ENCODE measurements at regions not wholly inside any gene's neighbourhood (a gene's known extent, or its start where the extent isn't known, plus 50 kb on each side); places are given as distances from the start of the nearest gene placed in this dataset.
"Not testable (repeated sequence)": the region's sequence is repeated elsewhere in the genome, so short reads cannot be mapped to it uniquely, and the experiment has no call there.

GRCh38 chr6:103538381-103538780 is 1321.3 kb downstream of the HACE1 start:
- POLR2A ChIA-PET: no interaction called here
- CTCF ChIA-PET: no interaction called here

- POLR2A ChIA-PET: no interaction called here
- CTCF ChIA-PET: no interaction called here
Observed at GRCh38 chr6:103534814-103535213, 1324.9 kb downstream of the HACE1 start.

GRCh38 chr6:103534095-103534494 is 1325.6 kb downstream of the HACE1 start:
- ChIA-PET POLR2A (no interaction called here), CTCF (no interaction called here)

- ChIA-PET CTCF (no interaction called here), POLR2A (no interaction called here)
Observed at GRCh38 chr6:103522045-103522444, 1337.7 kb downstream of the HACE1 start.

DNA sequence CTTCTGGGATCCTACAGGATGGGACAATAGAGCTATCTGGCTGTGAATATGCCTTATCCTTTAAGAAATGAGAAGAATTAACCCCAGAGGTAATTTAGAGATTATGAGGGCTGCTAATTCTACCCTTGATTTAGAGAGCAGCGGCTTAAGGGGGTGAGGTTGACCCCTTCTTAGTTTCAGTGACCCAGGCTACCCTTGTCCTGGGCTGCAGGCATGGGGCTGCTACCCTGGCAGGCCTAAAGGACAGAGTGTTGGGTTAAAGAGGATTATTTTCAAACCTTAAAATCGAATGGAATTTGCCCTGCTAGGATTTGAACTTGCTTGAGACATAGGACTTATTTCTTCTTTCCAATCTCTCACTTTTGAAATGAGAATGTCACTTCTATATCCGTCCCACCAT is 1343.4 kb downstream of the HACE1 start:
- CTCF ChIA-PET: no interaction called here
- POLR2A ChIA-PET: no interaction called here

GRCh38 chr6:103507052-103507451 is 1352.7 kb downstream of the HACE1 start:
- CTCF ChIA-PET: no interaction called here
- POLR2A ChIA-PET: no interaction called here

- CTCF ChIA-PET: no interaction called here
- POLR2A ChIA-PET: no interaction called here
Observed at GRCh38 chr6:103505155-103505518, 1354.6 kb downstream of the HACE1 start.

GRCh38 chr6:103504501-103505154 is 1355.1 kb downstream of the HACE1 start:
- CTCF ChIA-PET: no interaction called here
- POLR2A ChIA-PET: no interaction called here

DNA sequence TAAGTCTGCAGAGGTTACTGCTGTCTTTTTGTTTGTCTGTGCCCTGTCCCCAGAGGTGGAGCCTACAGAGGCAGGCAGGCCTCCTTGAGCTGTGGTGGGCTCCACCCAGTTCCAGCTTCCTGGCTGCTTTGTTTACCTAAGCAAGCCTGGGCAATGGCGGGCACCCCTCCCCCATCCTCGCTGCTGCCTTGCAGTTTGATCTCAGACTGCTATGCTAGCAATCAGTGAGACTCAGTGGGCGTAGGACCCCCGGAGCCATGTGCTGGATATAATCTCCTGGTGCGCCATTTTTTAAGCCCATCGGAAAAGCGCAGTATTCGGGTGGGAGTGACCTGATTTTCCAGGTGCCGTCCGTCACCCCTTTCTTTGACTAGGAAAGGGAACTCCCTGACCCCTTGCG is 1363.1 kb downstream of the HACE1 start:
- POLR2A ChIA-PET, CTCF ChIA-PET: not testable (repeated sequence)

- CTCF ChIA-PET: no interaction called here
- POLR2A ChIA-PET: no interaction called here
Observed at GRCh38 chr6:103456652-103457051, 1403.1 kb downstream of the HACE1 start.

DNA sequence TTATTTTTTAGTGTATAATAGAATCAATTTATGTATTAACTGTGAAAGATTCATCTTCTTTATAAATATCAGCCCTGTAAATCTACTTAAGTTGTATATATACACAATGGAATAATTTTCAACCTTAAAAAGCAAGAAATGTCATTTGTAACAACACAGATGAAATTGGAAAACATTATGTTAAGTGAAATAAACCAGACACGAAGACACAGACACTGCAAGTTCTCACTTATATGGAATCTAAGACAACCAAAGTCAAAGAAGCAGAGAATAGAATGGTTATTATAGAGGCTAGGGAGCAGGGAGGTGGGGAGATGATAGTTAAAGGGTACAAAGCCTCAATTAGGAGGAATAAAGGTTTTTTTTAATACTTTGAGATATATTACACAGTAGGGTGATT is 1404.4 kb downstream of the HACE1 start:
- POLR2A ChIA-PET: no interaction called here
- CTCF ChIA-PET: no interaction called here

DNA sequence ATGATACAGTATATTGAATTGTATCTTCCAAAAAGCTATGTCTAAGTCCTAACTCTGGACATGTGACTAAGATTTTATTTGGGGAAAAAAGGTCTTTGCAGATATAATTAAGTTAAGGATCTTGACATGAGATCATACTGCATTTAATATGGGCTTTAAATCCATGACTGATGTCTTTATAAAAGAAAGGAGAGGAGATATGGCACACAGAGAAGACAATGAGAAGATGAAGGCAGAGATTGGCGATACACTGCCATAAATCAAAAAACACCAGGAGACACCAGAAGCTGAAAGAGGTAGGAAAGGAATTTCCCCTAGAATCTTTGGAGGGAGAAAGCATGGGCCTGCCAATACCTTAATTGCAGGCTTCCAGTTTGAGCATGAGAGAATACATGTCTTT is 1450.2 kb downstream of the HACE1 start:
- CTCF ChIA-PET: no interaction called here
- POLR2A ChIA-PET: no interaction called here

GRCh38 chr6:103405321-103405720 is 1454.4 kb downstream of the HACE1 start:
- ChIA-PET POLR2A (no interaction called here), CTCF (no interaction called here)

DNA sequence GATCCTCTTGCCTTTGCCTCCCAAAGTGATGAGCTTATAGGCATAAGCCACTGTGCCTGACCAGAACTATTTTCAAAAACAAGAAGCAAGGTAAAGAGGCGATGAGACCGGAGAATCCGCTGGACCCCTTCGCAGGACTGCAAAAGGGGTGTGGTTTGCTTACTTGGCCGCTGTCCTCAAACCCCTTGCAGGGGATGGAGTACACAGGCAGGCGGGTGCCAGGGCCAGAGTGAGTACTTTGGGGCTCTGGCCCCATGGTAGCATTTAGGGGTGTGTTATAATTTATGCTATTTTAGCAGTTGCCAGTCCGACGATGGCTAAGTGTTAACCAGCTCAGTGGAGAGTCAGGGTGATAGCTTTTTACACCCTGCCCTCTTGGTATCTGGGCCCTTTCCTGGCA is 1454.9 kb downstream of the HACE1 start:
- ChIA-PET POLR2A (no interaction called here), CTCF (no interaction called here)

DNA sequence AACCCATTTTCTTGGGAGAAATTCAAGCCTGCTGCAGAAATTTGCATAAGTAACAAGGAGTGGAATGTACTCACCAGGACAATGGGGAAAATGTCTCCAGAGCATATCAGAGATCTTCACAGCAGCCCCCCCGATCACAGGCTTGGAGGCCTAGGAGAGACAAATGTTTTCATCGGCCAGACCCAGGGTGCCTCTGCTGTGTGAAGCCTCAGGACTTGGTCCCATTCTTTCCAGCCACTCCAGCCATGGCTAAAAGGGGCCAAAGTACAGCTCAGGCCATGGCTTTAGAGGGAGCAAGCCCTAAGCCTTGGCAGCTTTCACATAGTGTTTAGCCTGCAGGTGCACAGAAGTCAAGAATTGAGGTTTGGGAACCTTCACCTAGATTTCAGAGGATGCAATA is 1463.0 kb downstream of the HACE1 start:
- ChIA-PET CTCF (no interaction called here), POLR2A (no interaction called here)

- ChIA-PET CTCF (no interaction called here), POLR2A (no interaction called here)
Observed at GRCh38 chr6:103379272-103379671, 1480.4 kb downstream of the HACE1 start.

GRCh38 chr6:103367212-103367611 is 1492.5 kb downstream of the HACE1 start:
- CTCF ChIA-PET: no interaction called here
- POLR2A ChIA-PET: no interaction called here

- CTCF ChIA-PET: no interaction called here
- POLR2A ChIA-PET: no interaction called here
Observed at GRCh38 chr6:103356531-103356930, 1503.2 kb downstream of the HACE1 start.

- POLR2A ChIA-PET: no interaction called here
Observed at GRCh38 chr6:103344554-103345163, 1515.1 kb downstream of the HACE1 start.

DNA sequence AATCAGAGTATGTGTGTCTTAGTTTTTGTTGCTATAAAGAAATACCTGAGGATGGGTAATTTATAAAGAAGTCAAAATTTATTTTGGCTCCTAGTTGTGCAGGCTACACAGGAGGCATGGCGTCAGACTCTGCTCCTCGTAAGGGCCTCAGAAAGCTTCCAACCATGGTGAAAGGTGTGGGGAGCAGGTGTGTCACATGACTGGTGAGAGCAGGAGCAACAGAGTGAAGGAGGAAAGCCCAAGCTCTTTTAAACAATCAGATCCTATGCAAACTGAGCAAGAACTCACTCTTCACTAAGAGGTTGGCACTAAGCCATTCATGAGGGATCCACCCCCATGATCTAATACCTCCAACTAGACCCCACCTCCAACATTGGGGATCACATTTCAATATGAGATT is 1524.3 kb downstream of the HACE1 start:
- CTCF ChIA-PET: interaction anchor here (1.2 kb wide), 1 partner anchor 11 kb away, joined by 3 read pairs; no protein-coding TSS in a partner anchor
- POLR2A ChIA-PET: no interaction called here

More at GRCh38 chr6:103344554-103345163, 1515.1 kb downstream of the HACE1 start:
- CTCF ChIA-PET: no interaction called here

GRCh38 chr6:103326760-103327757 is 1532.7 kb downstream of the HACE1 start:
- CTCF ChIA-PET: no interaction called here
- POLR2A ChIA-PET: no interaction called here
